ENCODE measurements at regions not wholly inside any gene's neighbourhood (a gene's known extent, or its start where the extent isn't known, plus 50 kb on each side); places are given as distances from the start of the nearest gene placed in this dataset.

DNA sequence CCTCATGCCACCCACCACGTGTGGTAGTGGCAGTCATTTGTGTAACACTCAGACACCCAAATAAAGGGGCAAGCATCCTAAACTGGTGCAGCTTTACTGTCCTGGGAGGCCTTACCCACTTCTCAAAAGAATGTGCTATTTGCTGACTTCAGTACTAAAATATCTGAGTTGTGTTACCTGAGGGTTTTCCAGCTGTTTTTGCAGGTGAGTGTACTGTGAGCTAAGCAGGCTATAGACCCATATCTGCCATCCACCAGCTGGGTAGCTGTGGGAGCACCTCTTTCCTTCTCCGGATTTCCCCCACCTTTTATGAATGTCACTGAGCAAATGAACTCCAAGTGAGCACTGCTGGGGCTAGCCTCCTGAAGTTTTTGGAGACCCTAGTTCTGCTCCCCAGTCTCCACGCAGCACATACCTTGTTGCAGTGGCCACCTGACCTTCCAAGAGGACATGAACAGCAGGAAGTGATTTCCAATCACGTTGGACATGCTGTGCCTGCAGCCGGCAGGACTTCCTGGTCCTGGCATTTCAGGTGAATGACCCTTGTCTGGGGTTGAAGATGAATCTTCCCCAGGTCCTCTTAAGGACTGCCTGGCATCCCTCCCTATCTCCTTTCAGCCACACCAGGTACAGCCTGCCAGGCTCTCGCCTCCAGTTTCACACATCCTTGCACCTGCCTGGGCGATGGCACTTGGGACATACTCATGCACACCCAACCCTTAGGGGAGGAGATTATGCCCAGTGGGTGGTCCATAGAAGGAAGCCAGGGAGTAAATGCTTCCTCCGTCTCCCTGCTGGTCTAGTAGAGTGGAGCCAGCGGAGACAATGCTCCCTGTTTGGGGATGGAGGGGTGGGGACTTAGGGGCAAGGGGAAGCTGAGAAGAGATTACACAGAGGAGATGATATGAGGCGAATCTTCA, 109.5 kb upstream of the SPATA13 start:
- TF ChIP-seq, protein P1, sequence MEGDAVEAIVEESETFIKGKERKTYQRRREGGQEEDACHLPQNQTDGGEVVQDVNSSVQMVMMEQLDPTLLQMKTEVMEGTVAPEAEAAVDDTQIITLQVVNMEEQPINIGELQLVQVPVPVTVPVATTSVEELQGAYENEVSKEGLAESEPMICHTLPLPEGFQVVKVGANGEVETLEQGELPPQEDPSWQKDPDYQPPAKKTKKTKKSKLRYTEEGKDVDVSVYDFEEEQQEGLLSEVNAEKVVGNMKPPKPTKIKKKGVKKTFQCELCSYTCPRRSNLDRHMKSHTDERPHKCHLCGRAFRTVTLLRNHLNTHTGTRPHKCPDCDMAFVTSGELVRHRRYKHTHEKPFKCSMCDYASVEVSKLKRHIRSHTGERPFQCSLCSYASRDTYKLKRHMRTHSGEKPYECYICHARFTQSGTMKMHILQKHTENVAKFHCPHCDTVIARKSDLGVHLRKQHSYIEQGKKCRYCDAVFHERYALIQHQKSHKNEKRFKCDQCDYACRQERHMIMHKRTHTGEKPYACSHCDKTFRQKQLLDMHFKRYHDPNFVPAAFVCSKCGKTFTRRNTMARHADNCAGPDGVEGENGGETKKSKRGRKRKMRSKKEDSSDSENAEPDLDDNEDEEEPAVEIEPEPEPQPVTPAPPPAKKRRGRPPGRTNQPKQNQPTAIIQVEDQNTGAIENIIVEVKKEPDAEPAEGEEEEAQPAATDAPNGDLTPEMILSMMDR (IDR thresholded peaks at IDR 0.05; ENCODE audit: insufficient read depth, low read length, poor library complexity, severe bottlenecking): no peak
- TF ChIP-seq EZH2phosphoT487 (conservative IDR thresholded peaks at IDR 0.05; ENCODE audit: low read length): no peak
